Fibroblast of the aortic adventitia (primary cell): ENCODE measurements at regions not wholly inside any gene's neighbourhood (a gene's known extent, or its start where the extent isn't known, plus 50 kb on each side); places are given as distances from the start of the nearest gene placed in this dataset.
A peak's percentile ranks its signal among the peaks of the same experiment; 100 is the strongest.
"Not testable (repeated sequence)": the region's sequence is repeated elsewhere in the genome, so short reads cannot be mapped to it uniquely, and the experiment has no call there.

Source experiments
- DNase-seq: peaks from one replicate; pipeline ENCODE4 v3.0.0-alpha.2; 2010; ENCODE audit warnings: low read depth
- H3K4me3 ChIP-seq: 2 replicates; pipeline ENCODE4 v1.5.1; 2011; ENCODE audit warnings: low read depth, mild to moderate bottlenecking, control low read depth, low read length, moderate library complexity
- CTCF ChIP-seq: IDR thresholded peaks from 2 replicates; pipeline ENCODE4 v1.5.1; 2011; ENCODE audit warnings: mild to moderate bottlenecking, low read length, control low read depth, inconsistent platforms; ENCODE audit not compliant: insufficient read depth

- TF ChIP-seq CTCF = peak; percentile 17
- DNase-seq, H3K4me3 ChIP-seq: not testable (repeated sequence)
Measured at GRCh38 chr7:150060259-150061221, 186.8 kb downstream of the ATP6V0E2 start.

- not testable (repeated sequence) for DNase-seq, H3K4me3 ChIP-seq
Measured at GRCh38 chr7:150063195-150063594, 189.4 kb downstream of the ATP6V0E2 start.

GRCh38 chr7:150069555-150070313 lies 196.0 kb downstream of the ATP6V0E2 start:
- DNase-seq, H3K4me3 ChIP-seq: not testable (repeated sequence)

- not testable (repeated sequence) for H3K4me3 ChIP-seq, DNase-seq
Measured at GRCh38 chr7:150077543-150077942, 203.8 kb downstream of the ATP6V0E2 start.

GRCh38 chr7:150081865-150082264 lies 208.1 kb downstream of the ATP6V0E2 start:
- not testable (repeated sequence) for DNase-seq, H3K4me3 ChIP-seq

- H3K4me3 ChIP-seq, DNase-seq: not testable (repeated sequence)
Measured at GRCh38 chr7:150084724-150085123, 211.0 kb downstream of the ATP6V0E2 start.

- DNase-seq, H3K4me3 ChIP-seq: not testable (repeated sequence)
Measured at GRCh38 chr7:150087478-150087877, 213.7 kb downstream of the ATP6V0E2 start.

- H3K4me3 ChIP-seq, DNase-seq: not testable (repeated sequence)
Measured at GRCh38 chr7:150089139-150089538, 215.4 kb downstream of the ATP6V0E2 start.

GRCh38 chr7:150090776-150091175 lies 217.0 kb downstream of the ATP6V0E2 start:
- not testable (repeated sequence) for H3K4me3 ChIP-seq, DNase-seq

- H3K4me3 ChIP-seq, DNase-seq: not testable (repeated sequence)
Measured at GRCh38 chr7:150093897-150094296, 220.1 kb downstream of the ATP6V0E2 start.

GRCh38 chr7:150096213-150096994 lies 222.6 kb downstream of the ATP6V0E2 start:
- DNase-seq, H3K4me3 ChIP-seq: not testable (repeated sequence)

GRCh38 chr7:150098592-150098991 lies 224.6 kb upstream of the LRRC61 start:
- H3K4me3 ChIP-seq, DNase-seq: not testable (repeated sequence)

GRCh38 chr7:150101282-150101681 lies 221.9 kb upstream of the LRRC61 start:
- not testable (repeated sequence) for H3K4me3 ChIP-seq, DNase-seq

GRCh38 chr7:150107283-150107682 lies 215.9 kb upstream of the LRRC61 start:
- not testable (repeated sequence) for DNase-seq, H3K4me3 ChIP-seq

GRCh38 chr7:150110375-150110820 lies 212.8 kb upstream of the LRRC61 start:
- H3K4me3 ChIP-seq, DNase-seq: not testable (repeated sequence)

- H3K4me3 ChIP-seq, DNase-seq: not testable (repeated sequence)
Measured at GRCh38 chr7:150110882-150111281, 212.3 kb upstream of the LRRC61 start.
